ENCODE measurements at regions not wholly inside any gene's neighbourhood (a gene's known extent, or its start where the extent isn't known, plus 50 kb on each side); places are given as distances from the start of the nearest gene placed in this dataset. TPM values are rescaled to one million over a fixed set of nuclear protein-coding genes. Genes with fewer than 3 reads are reported as not detected.

GRCh38 chr2:12649602-12650400 is 66.9 kb upstream of the TRIB2 start:
- Mint-ChIP-seq H3K4me3 (no peak overlapping the region), H3K4me1 (ENCODE audit: low read depth) (peaks cover 2% of the 10 kb centered on the region), H3K27me3 (no peaks in the 10 kb centered on the region), H3K27ac (no peak overlapping the region), H3K9me3 (peaks cover 13% of the 10 kb centered on the region), H3K36me3 (peaks cover 4% of the 10 kb centered on the region)
- ChIA-PET CTCF (no interaction called here), POLR2A (no interaction called here)
- no peak for DNase-seq
- intact Hi-C loops (cut with micrococcal nuclease), result no loop called here

DNA sequence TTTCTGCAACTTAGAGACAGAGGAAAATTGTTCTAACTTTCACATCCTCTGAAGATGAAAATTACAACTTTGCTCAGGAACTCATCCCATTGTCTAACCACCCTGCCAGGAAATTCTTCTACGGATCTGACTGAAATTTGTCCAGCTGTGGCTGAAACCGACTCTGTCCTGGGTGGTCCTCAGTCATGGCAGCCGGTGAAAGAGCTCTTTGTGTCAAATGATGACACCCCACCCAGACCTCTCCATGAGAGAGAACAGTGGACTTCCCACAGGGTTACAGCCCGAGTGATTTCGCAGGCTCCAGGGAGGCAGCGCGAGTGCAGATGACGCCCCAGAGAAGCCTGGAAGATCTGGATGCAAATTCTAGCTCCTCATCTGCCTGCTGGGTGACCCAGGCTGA is 65.1 kb upstream of the TRIB2 start:
- POLR2A ChIA-PET, result no interaction called here
- no peaks in the 10 kb centered on the region for H3K27me3 Mint-ChIP-seq
- H3K9me3 Mint-ChIP-seq, result peaks cover 4% of the 10 kb centered on the region
- H3K4me3 Mint-ChIP-seq, result no peak overlapping the region
- no peak for DNase-seq
- CTCF ChIA-PET, result no interaction called here
- H3K36me3 Mint-ChIP-seq, result peaks cover 3% of the 10 kb centered on the region
- H3K4me1 Mint-ChIP-seq (ENCODE audit: low read depth), result peaks cover 2% of the 10 kb centered on the region
- no peak overlapping the region for H3K27ac Mint-ChIP-seq
- intact Hi-C loops (cut with micrococcal nuclease), result no loop called here

- DNase-seq, result no peak
- no peaks in the 10 kb centered on the region for H3K36me3 Mint-ChIP-seq
- peaks cover 5% of the 10 kb centered on the region for H3K4me1 Mint-ChIP-seq (ENCODE audit: low read depth)
- H3K4me3 Mint-ChIP-seq, result no peak overlapping the region
- intact Hi-C loops (cut with micrococcal nuclease), result no loop called here
- H3K9me3 Mint-ChIP-seq, result no peaks in the 10 kb centered on the region
- CTCF ChIA-PET, result no interaction called here
- H3K27me3 Mint-ChIP-seq, result no peaks in the 10 kb centered on the region
- no peak overlapping the region for H3K27ac Mint-ChIP-seq
- POLR2A ChIA-PET, result no interaction called here
These were observed 64.0 kb upstream of the TRIB2 start for GRCh38 chr2:12652723-12653122.

- ChIA-PET CTCF (interaction anchor here (0.9 to 2.0 kb wide), 2 partner anchors 59 to 101 kb away, joined by 3 to 7 read pairs; partner anchors contain the start of gene TRIB2), POLR2A (no interaction called here)
- intact Hi-C loops (cut with micrococcal nuclease), result loop anchor here (5.0 kb wide), 1 partner anchor 45 kb away; no protein-coding TSS in a partner anchor
- peaks cover 15% of the 10 kb centered on the region for H3K4me1 Mint-ChIP-seq (ENCODE audit: low read depth)
- H3K27ac Mint-ChIP-seq, result peak overlapping the region; percentile 43
- no peak for DNase-seq
- no peaks in the 10 kb centered on the region for H3K9me3 Mint-ChIP-seq
- no peak overlapping the region for H3K4me3 Mint-ChIP-seq
- H3K27me3 Mint-ChIP-seq, result no peaks in the 10 kb centered on the region
- H3K36me3 Mint-ChIP-seq, result no peaks in the 10 kb centered on the region
These were observed 59.2 kb upstream of the TRIB2 start for GRCh38 chr2:12657560-12657959.

- H3K36me3 Mint-ChIP-seq, result no peaks in the 10 kb centered on the region
- peaks cover 15% of the 10 kb centered on the region for H3K4me1 Mint-ChIP-seq (ENCODE audit: low read depth)
- no peaks in the 10 kb centered on the region for H3K27me3 Mint-ChIP-seq
- no peaks in the 10 kb centered on the region for H3K9me3 Mint-ChIP-seq
- POLR2A ChIA-PET, result no interaction called here
- DNase-seq, result no peak
- peak overlapping the region; percentile 72 for H3K27ac Mint-ChIP-seq
- no peak overlapping the region for H3K4me3 Mint-ChIP-seq
- intact Hi-C loops (cut with micrococcal nuclease), result loop anchor here (5.0 kb wide), 1 partner anchor 44 kb away; no protein-coding TSS in a partner anchor
- CTCF ChIA-PET, result interaction anchor here (0.9 to 2.0 kb wide), 2 partner anchors 58 to 102 kb away, joined by 3 to 7 read pairs; partner anchors contain the start of gene TRIB2
These were observed 58.3 kb upstream of the TRIB2 start for GRCh38 chr2:12658310-12658945.

DNA sequence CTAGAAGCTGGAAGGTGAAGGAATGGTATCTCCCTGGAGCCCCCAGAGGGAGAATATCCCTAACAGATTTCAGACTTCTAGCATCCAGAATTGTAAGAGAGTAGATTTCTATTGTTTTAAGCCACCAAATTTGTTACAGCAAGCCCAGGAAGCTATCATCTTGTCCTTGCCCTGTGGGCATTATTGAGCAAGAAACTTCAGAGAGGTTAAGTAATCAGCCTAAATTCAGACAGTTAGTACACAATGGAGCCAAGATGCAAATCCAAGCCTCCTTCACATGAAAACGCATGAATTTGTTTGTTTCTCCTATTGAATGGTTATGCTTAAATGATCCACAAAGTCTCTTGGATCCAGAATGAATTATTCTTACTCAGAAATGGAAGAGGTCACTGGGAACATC is 55.2 kb upstream of the TRIB2 start:
- no peak for DNase-seq
- H3K4me3 Mint-ChIP-seq, result no peak overlapping the region
- POLR2A ChIA-PET, result no interaction called here
- peaks cover 3% of the 10 kb centered on the region for H3K36me3 Mint-ChIP-seq
- H3K27me3 Mint-ChIP-seq, result no peaks in the 10 kb centered on the region
- H3K9me3 Mint-ChIP-seq, result peaks cover 11% of the 10 kb centered on the region
- peaks cover 15% of the 10 kb centered on the region for H3K4me1 Mint-ChIP-seq (ENCODE audit: low read depth)
- CTCF ChIA-PET, result interaction anchor here (1.0 to 1.5 kb wide), 2 partner anchors 54 to 346 kb away, joined by 3 to 4 read pairs; no protein-coding TSS in a partner anchor
- intact Hi-C loops (cut with micrococcal nuclease), result no loop called here
- H3K27ac Mint-ChIP-seq, result no peak overlapping the region

GRCh38 chr2:12663306-12664037 is 53.3 kb upstream of the TRIB2 start:
- no peak for DNase-seq
- peaks cover 19% of the 10 kb centered on the region for H3K9me3 Mint-ChIP-seq
- intact Hi-C loops (cut with micrococcal nuclease), result no loop called here
- no peak overlapping the region for H3K4me3 Mint-ChIP-seq
- CTCF ChIA-PET, result no interaction called here
- H3K36me3 Mint-ChIP-seq, result peaks cover 3% of the 10 kb centered on the region
- no peaks in the 10 kb centered on the region for H3K27me3 Mint-ChIP-seq
- peaks cover 5% of the 10 kb centered on the region for H3K4me1 Mint-ChIP-seq (ENCODE audit: low read depth)
- H3K27ac Mint-ChIP-seq, result no peak overlapping the region
- POLR2A ChIA-PET, result no interaction called here

DNA sequence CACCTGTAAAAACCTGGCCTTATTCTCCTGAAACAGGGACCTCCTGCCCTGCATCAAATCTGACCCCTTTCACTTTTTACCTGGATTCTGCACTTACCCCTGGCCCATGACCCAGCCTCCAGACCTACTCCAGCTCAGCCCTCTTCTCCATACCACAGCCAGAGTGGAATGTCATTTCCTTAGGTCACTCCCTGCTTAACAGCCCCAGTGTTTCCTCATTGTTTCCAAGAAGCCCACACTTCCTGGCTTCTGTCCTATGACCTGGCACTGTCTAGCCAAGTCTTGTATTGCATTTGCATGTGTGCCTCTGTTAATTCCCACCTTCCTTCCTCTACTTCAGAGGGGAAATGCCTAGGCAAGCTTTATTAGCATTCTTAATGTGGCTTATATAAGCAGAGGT is 51.4 kb upstream of the TRIB2 start:
- Mint-ChIP-seq H3K27me3 (no peaks in the 10 kb centered on the region), H3K27ac (no peak overlapping the region), H3K4me1 (ENCODE audit: low read depth) (no peaks in the 10 kb centered on the region), H3K9me3 (peaks cover 19% of the 10 kb centered on the region), H3K36me3 (peaks cover 3% of the 10 kb centered on the region), H3K4me3 (no peak overlapping the region)
- DNase-seq, result no peak
- ChIA-PET CTCF (no interaction called here), POLR2A (no interaction called here)
- intact Hi-C loops (cut with micrococcal nuclease), result no loop called here

GRCh38 chr2:12666445-12666844 is 50.3 kb upstream of the TRIB2 start:
- Mint-ChIP-seq H3K27me3 (no peaks in the 10 kb centered on the region), H3K4me3 (no peak overlapping the region), H3K9me3 (peaks cover 19% of the 10 kb centered on the region), H3K27ac (no peak overlapping the region), H3K4me1 (ENCODE audit: low read depth) (no peaks in the 10 kb centered on the region), H3K36me3 (peaks cover 3% of the 10 kb centered on the region)
- ChIA-PET CTCF (no interaction called here), POLR2A (no interaction called here)
- DNase-seq, result no peak
- intact Hi-C loops (cut with micrococcal nuclease), result no loop called here

Small RNA genes in the stretch of these regions (microRNA-seq; reads per million reads assigned to microRNA genes)
- not detected for gene MIR3681 (ENCODE audit: borderline microRNAs expressed, borderline number of aligned reads, borderline replicate concordance)

Data from activated CD4-positive, alpha-beta memory T cell treated with anti-CD3 and anti-CD28 coated beads for 36 hours (primary cell).